ENCODE measurements at regions not wholly inside any gene's neighbourhood (a gene's known extent, or its start where the extent isn't known, plus 50 kb on each side); places are given as distances from the start of the nearest gene placed in this dataset.

DNA sequence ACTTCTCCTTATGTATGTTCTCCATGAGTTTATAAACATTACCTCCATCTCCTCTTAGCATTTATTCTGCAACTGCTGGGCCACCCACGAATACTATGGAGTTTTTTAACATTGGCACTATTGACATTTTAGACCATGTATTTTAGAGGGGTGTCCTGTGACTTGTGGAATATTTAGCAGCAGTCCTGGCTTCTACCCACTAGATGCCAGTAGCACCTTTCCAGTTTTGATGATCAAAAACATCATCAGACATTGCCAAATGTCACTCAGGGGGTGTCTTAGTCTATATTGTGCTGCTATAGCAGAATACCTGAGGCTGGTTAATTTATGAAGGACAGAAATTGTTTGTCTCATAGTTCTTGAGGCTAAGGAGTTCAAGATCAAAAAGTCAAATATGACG, 187.5 kb upstream of the RORB start:
- Histone ChIP-seq H3K27me3 (no peaks in the 10 kb centered on the region), H3K9me3 (peaks cover 0 to 10% (median 0%) of the 10 kb centered on the region in 4 donors), H3K36me3 (no peaks in the 10 kb centered on the region), H3K4me1 (no peaks in the 10 kb centered on the region), H3K4me3 (no peak overlapping the region), H3K27ac (replicated peaks in 1 of 4) (no peak overlapping the region)
- WGBS, result 57% methylated on average over 2 of the region's 2 CpGs
- no peak for DNase-seq (ENCODE audit: extremely low spot score)
- TF ChIP-seq, protein P1, sequence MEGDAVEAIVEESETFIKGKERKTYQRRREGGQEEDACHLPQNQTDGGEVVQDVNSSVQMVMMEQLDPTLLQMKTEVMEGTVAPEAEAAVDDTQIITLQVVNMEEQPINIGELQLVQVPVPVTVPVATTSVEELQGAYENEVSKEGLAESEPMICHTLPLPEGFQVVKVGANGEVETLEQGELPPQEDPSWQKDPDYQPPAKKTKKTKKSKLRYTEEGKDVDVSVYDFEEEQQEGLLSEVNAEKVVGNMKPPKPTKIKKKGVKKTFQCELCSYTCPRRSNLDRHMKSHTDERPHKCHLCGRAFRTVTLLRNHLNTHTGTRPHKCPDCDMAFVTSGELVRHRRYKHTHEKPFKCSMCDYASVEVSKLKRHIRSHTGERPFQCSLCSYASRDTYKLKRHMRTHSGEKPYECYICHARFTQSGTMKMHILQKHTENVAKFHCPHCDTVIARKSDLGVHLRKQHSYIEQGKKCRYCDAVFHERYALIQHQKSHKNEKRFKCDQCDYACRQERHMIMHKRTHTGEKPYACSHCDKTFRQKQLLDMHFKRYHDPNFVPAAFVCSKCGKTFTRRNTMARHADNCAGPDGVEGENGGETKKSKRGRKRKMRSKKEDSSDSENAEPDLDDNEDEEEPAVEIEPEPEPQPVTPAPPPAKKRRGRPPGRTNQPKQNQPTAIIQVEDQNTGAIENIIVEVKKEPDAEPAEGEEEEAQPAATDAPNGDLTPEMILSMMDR (IDR thresholded peaks at IDR 0.05), result no peak
- no peak for TF ChIP-seq POLR2A (IDR thresholded peaks at IDR 0.05; ENCODE audit: low read depth)
- no peak for TF ChIP-seq EP300 (IDR thresholded peaks at IDR 0.05)
- TF ChIP-seq POLR2AphosphoS5 (IDR thresholded peaks at IDR 0.05), result no peak
- intact Hi-C loops (cut with DNase I), result no loop called here

DNA sequence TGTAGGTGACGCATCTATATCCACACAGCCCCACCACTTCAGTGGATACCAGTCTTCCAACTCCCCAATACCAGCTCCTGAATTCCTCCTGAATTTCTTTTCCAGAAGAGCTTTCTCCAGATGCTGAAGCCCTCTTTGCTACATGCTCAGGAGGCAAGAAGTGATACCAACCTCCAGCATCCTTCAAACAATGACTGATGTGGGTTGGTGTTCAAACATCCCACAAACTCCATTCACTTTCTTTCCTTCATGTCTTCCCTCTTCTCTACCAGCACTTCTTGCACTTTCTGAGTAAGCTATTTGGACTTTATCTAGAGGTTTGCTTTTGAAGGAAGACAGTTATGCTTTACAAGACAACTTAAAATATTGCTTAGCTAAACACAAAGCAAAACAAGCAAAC, 179.9 kb upstream of the RORB start:
- no peak for DNase-seq (ENCODE audit: extremely low spot score)
- no peak overlapping the region for H3K27ac ChIP-seq (replicated peaks in 1 of 4)
- H3K27me3 ChIP-seq, result no peaks in the 10 kb centered on the region
- H3K4me3 ChIP-seq, result no peak overlapping the region
- TF ChIP-seq, protein P1 (IDR thresholded peaks at IDR 0.05), result no peak
- no peak for TF ChIP-seq EP300 (IDR thresholded peaks at IDR 0.05)
- no peak for TF ChIP-seq POLR2A (IDR thresholded peaks at IDR 0.05; ENCODE audit: low read depth)
- no peak for TF ChIP-seq POLR2AphosphoS5 (IDR thresholded peaks at IDR 0.05)
- H3K36me3 ChIP-seq, result no peaks in the 10 kb centered on the region
- WGBS, result 37% methylated on average over 1 of the region's 1 CpG
- H3K9me3 ChIP-seq, result peaks cover 0 to 9% (median 5%) of the 10 kb centered on the region in 4 donors
- intact Hi-C loops (cut with DNase I), result no loop called here
- no peaks in the 10 kb centered on the region for H3K4me1 ChIP-seq

DNA sequence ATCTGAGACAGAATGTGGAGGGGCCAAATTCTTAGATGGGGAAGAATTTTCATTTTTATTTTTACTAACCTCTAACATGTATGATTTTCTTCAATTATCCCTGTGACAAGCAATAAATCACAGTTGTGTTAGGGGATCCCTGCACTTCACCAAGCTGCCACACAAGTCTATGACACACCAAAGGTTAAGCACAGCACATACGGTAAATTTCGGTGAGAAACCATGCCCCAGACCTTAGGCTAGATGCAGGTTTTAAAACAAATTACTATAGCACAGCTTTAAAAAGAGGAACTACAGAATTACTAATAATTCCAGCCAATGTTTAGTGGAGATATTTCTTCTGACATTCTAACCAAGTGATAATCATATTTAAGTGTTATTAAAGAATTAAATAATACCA, 175.7 kb upstream of the RORB start:
- Histone ChIP-seq H3K27me3 (no peaks in the 10 kb centered on the region), H3K9me3 (no peaks in the 10 kb centered on the region), H3K4me3 (no peak overlapping the region), H3K4me1 (no peaks in the 10 kb centered on the region), H3K36me3 (no peaks in the 10 kb centered on the region), H3K27ac (replicated peaks in 1 of 4) (no peak overlapping the region)
- intact Hi-C loops (cut with DNase I), result no loop called here
- 52% methylated on average over 2 of the region's 2 CpGs for WGBS
- TF ChIP-seq POLR2A (IDR thresholded peaks at IDR 0.05; ENCODE audit: low read depth), result no peak
- no peak for DNase-seq (ENCODE audit: extremely low spot score)

DNA sequence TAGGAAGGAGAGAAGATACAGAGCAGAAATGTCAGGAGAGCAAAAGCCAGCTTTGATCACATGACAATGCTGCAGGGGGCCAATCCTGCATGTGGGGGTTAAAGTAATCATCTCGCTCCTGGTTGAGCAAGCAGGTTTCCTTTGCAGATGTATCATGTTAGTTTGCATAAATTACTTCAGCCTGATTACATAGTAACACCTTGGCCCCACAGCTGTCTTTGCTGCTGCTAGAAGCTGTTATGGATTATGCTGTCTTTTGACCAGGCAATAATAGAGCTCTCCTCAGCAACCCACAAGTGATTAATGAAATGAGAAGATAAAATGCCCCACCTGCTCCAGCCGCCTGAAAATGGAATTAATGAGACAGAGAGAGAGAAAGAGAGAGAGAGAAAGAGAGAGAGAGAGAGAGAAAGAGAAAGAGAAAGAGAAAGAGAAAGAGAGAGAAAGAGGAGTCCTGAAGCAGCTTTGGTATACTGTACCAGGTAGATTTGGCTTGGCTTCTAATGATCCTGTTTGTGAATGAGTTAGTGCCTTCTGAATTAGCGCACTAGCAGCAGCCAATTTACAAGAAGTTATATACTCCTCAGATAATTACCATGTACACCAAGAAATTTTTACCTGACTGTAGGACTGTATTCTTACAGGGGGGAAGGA, 174.3 kb upstream of the RORB start:
- H3K27me3 ChIP-seq, result no peaks in the 10 kb centered on the region
- H3K4me1 ChIP-seq, result no peaks in the 10 kb centered on the region
- H3K9me3 ChIP-seq, result no peaks in the 10 kb centered on the region
- DNase-seq (ENCODE audit: extremely low spot score), result no peak
- no peak overlapping the region for H3K27ac ChIP-seq (replicated peaks in 1 of 4)
- WGBS, result 34% methylated on average over 3 of the region's 3 CpGs
- TF ChIP-seq EP300 (IDR thresholded peaks at IDR 0.05) (no peak), POLR2AphosphoS5 (IDR thresholded peaks at IDR 0.05) (no peak), POLR2A (IDR thresholded peaks at IDR 0.05; ENCODE audit: low read depth) (no peak)
- TF ChIP-seq, protein P1 (IDR thresholded peaks at IDR 0.05), result no peak
- intact Hi-C loops (cut with DNase I), result no loop called here
- H3K4me3 ChIP-seq, result no peak overlapping the region
- no peaks in the 10 kb centered on the region for H3K36me3 ChIP-seq

DNA sequence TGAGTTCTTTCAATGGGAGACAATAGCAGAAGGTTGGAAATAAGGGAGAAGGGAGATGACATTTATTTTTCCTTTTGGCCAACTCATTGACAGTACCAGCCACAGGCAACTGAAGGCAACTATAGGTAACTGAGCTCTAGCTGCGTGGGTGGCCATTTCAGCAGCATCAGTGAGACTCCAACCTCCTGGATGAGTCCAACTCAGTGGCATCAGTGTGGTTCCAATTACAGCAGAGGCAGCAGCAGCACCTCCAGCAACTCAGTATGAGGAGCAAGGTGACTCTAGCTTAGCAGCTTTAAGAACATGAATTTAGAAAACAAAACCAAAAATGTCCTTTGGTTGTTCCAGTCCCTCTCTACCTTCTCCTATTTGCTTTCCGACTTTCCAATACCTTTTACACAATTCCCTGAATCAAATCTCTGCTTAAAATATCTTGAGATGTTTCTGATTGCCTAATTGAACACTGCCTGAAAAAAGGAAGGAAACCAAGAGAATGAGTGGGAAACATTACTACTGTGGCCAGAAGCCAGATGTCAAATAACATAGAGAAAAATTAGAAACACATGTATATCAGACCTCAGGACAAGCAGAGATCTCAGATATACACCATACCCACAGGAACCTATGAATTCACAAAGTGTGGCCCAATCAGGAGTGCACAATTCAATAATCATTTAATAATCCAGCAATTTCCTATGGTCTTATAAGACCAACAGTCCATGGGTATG, 166.5 kb upstream of the RORB start:
- H3K27ac ChIP-seq (replicated peaks in 1 of 4), result no peak overlapping the region
- no peak overlapping the region for H3K4me3 ChIP-seq
- 70% methylated on average over 2 of the region's 2 CpGs for WGBS
- H3K27me3 ChIP-seq, result no peaks in the 10 kb centered on the region
- DNase-seq (ENCODE audit: extremely low spot score), result no peak
- H3K4me1 ChIP-seq, result no peaks in the 10 kb centered on the region
- no peaks in the 10 kb centered on the region for H3K9me3 ChIP-seq
- no peaks in the 10 kb centered on the region for H3K36me3 ChIP-seq
- TF ChIP-seq POLR2AphosphoS5 (IDR thresholded peaks at IDR 0.05) (no peak), EP300 (IDR thresholded peaks at IDR 0.05) (no peak), POLR2A (IDR thresholded peaks at IDR 0.05; ENCODE audit: low read depth) (no peak)
- TF ChIP-seq, protein P1 (IDR thresholded peaks at IDR 0.05), result no peak
- intact Hi-C loops (cut with DNase I), result no loop called here

All from esophagus muscularis mucosa (tissue), 4 donors.